ENCODE measurements at regions not wholly inside any gene's neighbourhood (a gene's known extent, or its start where the extent isn't known, plus 50 kb on each side); places are given as distances from the start of the nearest gene placed in this dataset.

GRCh38 chr12:20047901-20048300, 320.4 kb upstream of the PDE3A start:
- ATAC-seq (no peak), DNase-seq (ENCODE audit: low read depth, low spot score) (no peak)
- H3K27ac ChIP-seq (ENCODE audit: low read depth, low read length) = no peak overlapping the region
- H3K9me2 ChIP-seq (ENCODE audit: insufficient read depth) = no peaks in the 10 kb centered on the region
- no peaks in the 10 kb centered on the region for H3K36me3 ChIP-seq (ENCODE audit: control insufficient read depth in 1 of 2, insufficient read depth in 2 of 2, low read length in 2 of 2)
- H3K4me2 ChIP-seq (ENCODE audit: low read length) = no peak overlapping the region
- no TSS peak for BruUV-seq (replicated peaks)
- no peaks in the 10 kb centered on the region for H3K27me3 ChIP-seq (ENCODE audit: insufficient read depth, low read length)
- H2AFZ ChIP-seq (ENCODE audit: low read depth, low read length, poor library complexity, severe bottlenecking) = no peak overlapping the region
- ChIA-PET RAD21 (ENCODE audit: low non-redundant PET in 1 of 2, low total read pairs in 2 of 2, uncharacterized antibody in 2 of 2, unreplicated experiment in 2 of 2) (no interaction called here), CTCF (no interaction called here), POLR2A (no interaction called here)
- no peaks in the 10 kb centered on the region for H3K9me3 ChIP-seq (ENCODE audit: control insufficient read depth in 1 of 2, insufficient read depth in 1 of 2, low read depth in 1 of 2, low read length in 2 of 2)
- H3K4me1 ChIP-seq (ENCODE audit: control insufficient read depth in 1 of 2, insufficient read depth in 2 of 2, low read length in 2 of 2) = no peaks in the 10 kb centered on the region
- no peaks in the 10 kb centered on the region for H4K20me1 ChIP-seq (ENCODE audit: insufficient read depth)
- intact Hi-C loops (cut with micrococcal nuclease) = no loop called here
- TF ChIP-seq RAD21 (IDR thresholded peaks at IDR 0.05; ENCODE audit: low read depth) (no peak), SIN3A (IDR thresholded peaks at IDR 0.05; ENCODE audit: low read depth) (no peak), REST (IDR thresholded peaks at IDR 0.05; ENCODE audit: low read depth) (no peak), SRF (IDR thresholded peaks at IDR 0.05; ENCODE audit: low read depth) (no peak), CTCF (IDR thresholded peaks at IDR 0.05 in 2 of 3, conservative IDR thresholded peaks at IDR 0.05 in 1 of 3; ENCODE audit: borderline replicate concordance in 1 of 3, insufficient read depth in 1 of 3, low read depth in 2 of 3, low read length in 2 of 3) (no peak), MAX (IDR thresholded peaks at IDR 0.05) (no peak), JUND (IDR thresholded peaks at IDR 0.05) (no peak), ELF1 (IDR thresholded peaks at IDR 0.05; ENCODE audit: borderline replicate concordance, low read depth) (no peak), EGR1 (IDR thresholded peaks at IDR 0.05; ENCODE audit: low read depth) (no peak), FOSL1 (IDR thresholded peaks at IDR 0.05; ENCODE audit: low read depth) (no peak)
- H3K79me2 ChIP-seq (ENCODE audit: insufficient read depth, low read length) = no peaks in the 10 kb centered on the region
- no peak overlapping the region for H3K4me3 ChIP-seq (replicated peaks in 1 of 2; ENCODE audit: low read depth in 1 of 2, low read length in 2 of 2)
- no peak overlapping the region for H3K9ac ChIP-seq (ENCODE audit: low read length)
